Right atrium auricular region (tissue), 2 donors: ENCODE measurements at regions not wholly inside any gene's neighbourhood (a gene's known extent, or its start where the extent isn't known, plus 50 kb on each side); places are given as distances from the start of the nearest gene placed in this dataset.

Source experiments
- DNase-seq: peaks from one replicate; pipeline ENCODE4 v3.0.0-alpha.2; 2019; ENCODE audit warnings: low spot score
- H3K27ac ChIP-seq, 2 donors: fragments of 200-600 bp; sonication (generic); 1 replicate in 1 of 2; 2 replicates in 1 of 2; pipeline ENCODE4 v1.5.1; 2016 to 2019
- H3K27me3 ChIP-seq, 2 donors: fragments of 200-600 bp; sonication (generic); one replicate each; pipeline versions ENCODE4 v1.5.1 to v1.6.0; 2017 to 2019
- H3K36me3 ChIP-seq: fragments of 200-600 bp; sonication (generic); one replicate; pipeline ENCODE4 v1.5.1; 2016
- H3K4me1 ChIP-seq, 2 donors: fragments of 200-600 bp; sonication (generic); one replicate each; pipeline versions ENCODE4 v1.5.1 to v1.6.0; 2017 to 2019
- H3K4me3 ChIP-seq, 2 donors: fragments of 200-600 bp; sonication (generic); 1 replicate in 1 of 2; 2 replicates in 1 of 2; pipeline ENCODE4 v1.5.1; 2017 to 2019; ENCODE audit warnings: mild to moderate bottlenecking in 1 of 2, moderate library complexity in 1 of 2
- H3K9me3 ChIP-seq, 2 donors: fragments of 200-600 bp; sonication (generic); one replicate each; pipeline ENCODE4 v1.5.1; 2019
- CTCF ChIP-seq, 2 donors: fragments of 200-600 bp; sonication (generic); IDR thresholded peaks; one replicate each; pipeline ENCODE4 v1.5.1; 2019; ENCODE audit warnings: antibody characterized with exemption in 2 of 2

GRCh38 chr21:23384679-23385078 is 2222.6 kb downstream of the MRPL39 start:
- Histone ChIP-seq H3K27me3 (no peaks in the 10 kb centered on the region), H3K27ac (no peak overlapping the region), H3K36me3 (no peaks in the 10 kb centered on the region), H3K9me3 (no peaks in the 10 kb centered on the region), H3K4me1 (no peaks in the 10 kb centered on the region), H3K4me3 (no peak overlapping the region)
- no peak for TF ChIP-seq CTCF (IDR thresholded peaks at IDR 0.05)
- DNase-seq, result no peak

- no peaks in the 10 kb centered on the region for H3K36me3 ChIP-seq
- no peaks in the 10 kb centered on the region for H3K9me3 ChIP-seq
- no peak for TF ChIP-seq CTCF (IDR thresholded peaks at IDR 0.05)
- no peaks in the 10 kb centered on the region for H3K4me1 ChIP-seq
- H3K27me3 ChIP-seq, result no peaks in the 10 kb centered on the region
- no peak for DNase-seq
- H3K4me3 ChIP-seq, result no peak overlapping the region
- H3K27ac ChIP-seq, result no peak overlapping the region
Observed at GRCh38 chr21:23374155-23374554, 2233.1 kb downstream of the MRPL39 start.

GRCh38 chr21:23356905-23357304 is 2250.4 kb downstream of the MRPL39 start:
- H3K4me1 ChIP-seq, result no peaks in the 10 kb centered on the region
- no peaks in the 10 kb centered on the region for H3K36me3 ChIP-seq
- no peak for DNase-seq
- no peak overlapping the region for H3K27ac ChIP-seq
- TF ChIP-seq CTCF (IDR thresholded peaks at IDR 0.05), result no peak
- H3K4me3 ChIP-seq, result no peak overlapping the region
- H3K27me3 ChIP-seq, result no peaks in the 10 kb centered on the region
- no peaks in the 10 kb centered on the region for H3K9me3 ChIP-seq

GRCh38 chr21:23316190-23316589 is 2291.1 kb downstream of the MRPL39 start:
- H3K27ac ChIP-seq, result no peak overlapping the region
- no peak for TF ChIP-seq CTCF (IDR thresholded peaks at IDR 0.05)
- no peak overlapping the region for H3K4me3 ChIP-seq
- no peaks in the 10 kb centered on the region for H3K36me3 ChIP-seq
- H3K27me3 ChIP-seq, result no peaks in the 10 kb centered on the region
- H3K4me1 ChIP-seq, result no peaks in the 10 kb centered on the region
- H3K9me3 ChIP-seq, result no peaks in the 10 kb centered on the region
- no peak for DNase-seq

- no peaks in the 10 kb centered on the region for H3K4me1 ChIP-seq
- H3K36me3 ChIP-seq, result no peaks in the 10 kb centered on the region
- H3K4me3 ChIP-seq, result no peak overlapping the region
- no peaks in the 10 kb centered on the region for H3K27me3 ChIP-seq
- no peak for TF ChIP-seq CTCF (IDR thresholded peaks at IDR 0.05)
- DNase-seq, result no peak
- no peaks in the 10 kb centered on the region for H3K9me3 ChIP-seq
- no peak overlapping the region for H3K27ac ChIP-seq
Observed at GRCh38 chr21:23308741-23309140, 2298.5 kb downstream of the MRPL39 start.

- Histone ChIP-seq H3K36me3 (no peaks in the 10 kb centered on the region), H3K4me3 (no peak overlapping the region), H3K4me1 (no peaks in the 10 kb centered on the region), H3K27me3 (no peaks in the 10 kb centered on the region), H3K27ac (no peak overlapping the region), H3K9me3 (no peaks in the 10 kb centered on the region)
- DNase-seq, result no peak
- no peak for TF ChIP-seq CTCF (IDR thresholded peaks at IDR 0.05)
Observed at GRCh38 chr21:23307065-23307464, 2300.2 kb downstream of the MRPL39 start.
